Activated gamma-delta T cell (primary cell): ENCODE measurements at regions not wholly inside any gene's neighbourhood (a gene's known extent, or its start where the extent isn't known, plus 50 kb on each side); places are given as distances from the start of the nearest gene placed in this dataset.
"Not testable (repeated sequence)": the region's sequence is repeated elsewhere in the genome, so short reads cannot be mapped to it uniquely, and the experiment has no call there.

Experiments used
- DNase-seq: peaks from one replicate; lab custom pipeline; 2025; lab: John Stamatoyannopoulos, UW

DNA sequence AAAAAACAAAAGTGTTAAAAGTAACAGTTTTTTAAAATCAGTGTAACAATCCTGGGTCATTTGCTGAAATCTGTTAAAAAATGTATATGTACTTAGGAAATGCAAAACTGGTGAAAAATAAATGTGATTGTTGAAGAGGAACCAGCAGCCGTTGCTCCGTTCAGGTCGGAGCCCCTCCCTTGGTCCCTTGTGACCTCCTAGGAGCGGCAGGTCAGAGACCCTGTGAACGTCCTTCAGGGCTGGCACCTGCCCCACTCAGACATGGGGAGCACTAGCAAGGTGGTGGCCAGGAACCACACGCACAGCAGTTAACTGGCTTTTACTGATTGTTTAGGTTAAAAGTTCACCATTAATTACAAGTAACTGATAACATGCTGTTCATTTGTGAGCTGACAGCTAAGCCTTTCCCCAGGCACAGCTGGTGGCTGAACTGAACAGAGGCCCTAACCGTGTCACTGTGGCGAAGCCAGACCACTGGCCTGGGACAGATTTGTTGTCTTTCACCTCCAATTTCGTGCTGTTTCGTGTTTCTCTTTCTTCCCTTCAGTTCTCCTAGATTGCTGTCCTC lies 159.2 kb upstream of the ALKAL2 start:
- no peak for DNase-seq

DNA sequence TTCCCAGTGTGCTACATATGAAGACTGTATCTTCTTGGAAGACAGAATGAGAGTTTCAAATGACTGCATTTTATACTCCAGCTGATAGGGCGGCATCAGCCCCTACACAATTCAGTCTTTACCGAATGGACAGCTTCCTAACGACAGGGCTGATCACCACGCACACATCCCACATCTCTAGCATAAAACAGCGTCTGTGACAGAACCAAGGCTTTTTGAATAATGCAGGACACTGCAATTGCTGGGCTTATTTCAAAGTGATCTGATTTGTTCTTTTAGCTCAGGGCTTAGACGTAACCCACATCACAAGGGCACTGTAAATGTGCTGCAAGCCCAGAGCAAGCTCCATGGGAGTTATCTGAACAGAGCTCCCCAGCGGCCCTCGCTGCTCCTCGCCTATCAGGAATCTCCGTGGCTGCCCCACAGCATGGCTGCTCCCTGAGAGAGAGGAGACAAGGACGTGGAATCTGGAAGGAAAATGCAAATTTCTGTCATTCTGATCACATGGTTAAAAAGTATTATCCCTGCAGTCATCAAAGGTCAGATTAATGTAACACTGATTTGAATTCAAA lies 158.5 kb upstream of the ALKAL2 start:
- no peak for DNase-seq

DNA sequence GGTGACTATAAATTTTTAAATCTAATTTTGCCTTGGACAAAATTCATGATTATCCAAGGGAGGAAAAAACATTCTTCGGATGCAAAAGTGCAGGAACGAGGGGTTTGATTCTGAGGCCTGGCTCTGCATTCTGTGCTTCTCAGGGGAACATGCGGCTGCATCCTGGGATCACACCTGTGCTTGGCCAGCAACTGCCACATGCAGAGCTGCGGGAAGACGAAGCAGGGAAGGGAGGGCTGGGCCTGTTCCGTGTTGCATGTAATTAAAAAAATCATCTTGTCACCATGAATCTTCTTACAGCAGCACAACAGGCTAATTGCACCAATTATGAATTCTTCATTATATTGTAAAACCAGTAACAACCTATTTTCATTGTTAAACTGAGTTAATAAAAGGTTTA lies 158.0 kb upstream of the ALKAL2 start:
- DNase-seq, result no peak

DNA sequence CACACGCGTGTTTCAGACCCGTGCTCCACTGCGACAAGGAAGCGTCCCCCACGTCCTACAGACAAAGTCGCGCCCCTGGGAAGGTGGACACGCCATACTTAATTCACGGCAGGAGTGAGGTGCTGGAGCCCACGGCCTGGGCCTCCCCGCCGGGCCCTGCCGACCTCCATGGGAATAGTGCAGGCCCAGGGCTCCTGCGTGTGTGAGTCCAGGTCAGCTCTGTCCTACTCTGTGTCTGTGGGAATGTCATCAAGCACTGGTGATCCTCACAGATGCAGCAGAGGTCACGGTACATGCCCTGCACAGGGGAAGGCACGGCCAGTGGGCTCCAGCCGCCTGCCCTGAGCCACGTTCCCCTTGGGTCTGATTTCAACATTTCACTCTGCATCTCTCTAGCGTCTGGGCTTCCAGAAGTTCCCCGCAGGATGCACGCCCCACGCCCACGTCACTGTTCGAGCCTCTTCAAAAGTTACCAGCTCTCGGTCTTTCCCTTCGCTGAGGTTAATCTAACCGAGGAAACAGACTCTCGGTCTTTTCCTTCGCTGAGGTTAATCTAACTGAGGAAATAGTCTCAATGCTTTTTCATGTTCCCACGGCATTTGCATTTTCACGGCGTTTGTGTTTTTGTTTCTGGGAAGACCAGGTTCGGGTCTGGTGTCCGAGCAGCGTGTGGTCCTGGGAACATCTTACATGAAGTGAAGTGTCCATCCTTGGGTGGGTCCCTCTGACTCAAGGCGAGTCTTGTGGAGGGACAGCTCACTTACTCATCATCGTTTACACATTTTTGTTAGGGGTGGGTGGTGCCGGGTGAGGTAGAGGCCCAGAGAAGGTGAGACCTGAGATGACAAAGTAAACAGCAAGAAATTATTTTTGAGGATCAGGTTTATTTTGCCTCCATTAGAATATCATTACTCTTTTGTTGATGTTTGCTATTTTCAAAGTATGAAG lies 157.3 kb upstream of the ALKAL2 start:
- DNase-seq, result no peak

DNA sequence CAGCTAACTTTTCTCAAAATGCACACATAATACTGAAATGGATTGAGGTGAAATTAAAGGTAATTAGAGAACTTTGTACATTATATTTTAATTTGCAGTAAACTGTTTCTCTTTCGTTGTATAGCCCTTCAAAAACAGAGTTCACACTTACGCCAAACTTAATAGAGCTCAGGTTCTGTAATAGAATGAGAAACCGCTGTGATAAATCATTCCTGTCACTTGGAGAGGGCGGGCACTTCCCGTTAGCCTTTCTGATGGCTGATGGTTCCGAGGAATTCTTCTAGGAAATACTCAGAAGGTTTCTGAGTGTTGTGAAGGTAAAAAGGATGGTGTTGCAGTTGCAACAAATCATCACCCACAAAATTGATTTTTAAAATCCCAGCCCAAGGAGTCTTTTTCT lies 155.8 kb upstream of the ALKAL2 start:
- no peak for DNase-seq

DNA sequence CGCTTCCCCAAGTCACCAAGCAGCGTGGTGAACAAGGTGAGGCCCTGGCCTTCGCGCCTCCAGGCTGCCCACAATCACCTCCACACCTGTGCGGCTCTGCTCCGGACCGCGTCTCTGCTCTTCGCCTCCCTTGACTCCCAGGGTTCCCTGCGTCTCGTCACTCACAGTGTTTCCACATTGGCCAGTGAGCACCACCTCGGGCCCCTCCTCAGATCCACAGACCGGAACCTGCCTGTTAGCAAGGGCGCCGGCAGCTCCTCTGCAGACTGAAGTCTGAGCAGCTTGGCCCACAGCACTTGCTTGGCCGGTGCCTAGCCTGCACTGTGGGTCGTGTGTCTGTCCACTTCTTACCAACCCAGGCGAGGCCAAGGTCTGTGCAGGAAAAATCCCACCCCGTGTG lies 155.3 kb upstream of the ALKAL2 start:
- no peak for DNase-seq

DNA sequence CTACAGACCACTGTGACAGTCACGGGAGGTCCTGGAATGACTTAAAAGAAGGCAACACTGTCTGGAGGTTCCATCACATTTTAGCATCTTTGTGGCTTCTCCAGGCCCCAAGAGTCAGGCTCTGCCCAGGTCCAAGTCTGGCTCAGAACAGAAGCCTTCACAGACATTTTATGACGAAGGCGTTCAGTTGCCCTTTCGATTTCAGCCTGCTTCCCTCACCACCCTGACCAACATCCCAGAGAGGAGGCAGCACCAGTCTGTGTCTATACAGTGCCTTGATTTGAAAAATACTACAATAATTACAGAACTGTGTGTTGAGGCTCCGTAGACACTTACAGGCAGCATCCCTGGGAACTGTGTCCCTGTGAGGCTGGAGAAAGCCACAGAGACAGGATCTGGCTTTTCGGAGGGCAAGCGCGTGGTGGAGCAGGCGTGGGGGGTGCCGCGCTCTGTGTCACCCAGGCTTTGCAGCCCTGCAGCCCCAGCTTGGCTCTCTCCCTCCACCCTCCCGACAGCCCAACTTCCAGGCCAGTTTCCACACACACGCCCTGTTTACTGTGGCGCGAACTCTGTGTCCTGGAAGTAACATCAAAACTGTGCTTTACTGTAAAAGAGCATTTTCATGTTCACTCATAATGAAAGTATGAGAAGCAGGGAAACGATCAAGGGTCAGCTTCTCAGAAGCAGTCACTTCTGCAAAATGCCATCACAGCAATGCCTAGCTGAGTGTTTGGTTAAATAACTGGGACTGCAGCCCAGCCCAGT lies 153.5 kb upstream of the ALKAL2 start:
- no peak for DNase-seq

DNA sequence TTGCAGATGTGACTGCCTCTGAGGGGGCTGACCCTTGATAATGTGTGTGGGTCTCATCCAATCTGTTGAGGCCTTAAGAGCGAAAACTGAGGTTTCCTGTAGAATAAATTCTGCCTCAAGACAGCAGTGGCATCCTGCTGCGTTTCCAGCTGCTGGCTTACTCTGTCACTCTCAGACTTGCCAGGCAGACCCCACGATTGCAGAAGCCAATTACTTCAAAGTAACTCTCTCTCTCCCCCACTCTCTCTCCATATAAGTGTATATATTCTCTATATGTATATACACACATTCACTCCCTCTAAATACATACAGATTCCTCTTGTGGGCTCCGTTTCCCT lies 152.5 kb upstream of the ALKAL2 start:
- DNase-seq, result no peak

DNA sequence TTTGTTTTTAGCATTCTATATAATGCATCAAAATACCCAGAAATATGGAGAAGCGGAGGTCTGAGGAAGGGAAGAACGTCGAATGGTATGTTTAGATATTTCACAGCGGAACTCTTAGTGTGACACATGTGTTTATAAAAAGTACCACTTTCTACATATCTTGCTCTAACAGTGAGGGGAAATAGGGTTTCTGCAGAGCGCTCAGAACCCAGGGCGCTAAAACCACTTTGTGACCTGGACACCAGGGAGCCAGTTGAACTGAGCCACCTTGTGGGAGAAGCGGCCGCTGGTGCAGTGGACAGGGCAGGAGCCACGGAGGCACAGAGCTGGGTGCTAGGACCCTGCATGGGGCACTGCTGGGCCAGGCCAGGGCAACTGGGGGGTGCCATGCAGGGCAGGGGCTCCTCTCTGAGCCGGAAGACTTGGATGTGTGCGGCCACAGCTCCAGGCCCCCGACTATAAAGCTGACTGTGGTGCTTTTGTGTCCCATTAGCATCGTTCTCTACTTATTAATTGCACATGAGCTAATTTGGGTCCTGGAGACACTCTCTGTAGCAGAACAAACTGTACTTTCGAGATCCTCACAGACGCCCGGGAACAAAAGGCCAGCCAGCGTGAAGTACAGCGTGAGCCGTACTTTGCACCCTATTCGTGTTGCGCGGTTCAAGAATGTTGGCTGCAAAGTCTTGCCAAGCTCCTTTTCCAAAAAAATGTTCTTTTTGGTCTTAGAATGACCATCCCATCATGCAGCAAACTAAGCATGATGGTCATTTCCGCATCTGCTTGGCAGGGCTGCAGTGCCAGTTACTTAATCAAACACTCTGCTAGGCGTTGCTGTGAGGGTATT lies 151.9 kb upstream of the ALKAL2 start:
- DNase-seq, result no peak

DNA sequence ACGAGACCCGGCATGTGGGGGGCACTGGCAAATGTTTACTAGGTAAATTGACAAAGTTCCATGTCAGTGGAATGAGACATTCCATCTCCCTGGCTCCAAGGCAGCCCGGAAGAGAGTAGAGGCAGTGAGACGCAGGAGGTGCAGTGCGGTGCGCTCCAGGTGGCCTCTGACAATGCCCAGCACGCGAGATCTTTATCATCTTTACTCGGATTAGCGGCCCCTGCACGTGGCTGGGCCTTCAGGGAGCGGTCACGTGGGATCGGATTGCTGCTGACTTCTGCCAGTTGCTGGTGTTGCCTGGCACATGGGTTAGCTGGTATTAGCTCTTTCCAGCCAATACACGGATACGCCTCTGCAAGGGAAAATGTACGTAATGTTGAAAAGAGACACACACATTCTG lies 151.2 kb upstream of the ALKAL2 start:
- no peak for DNase-seq

DNA sequence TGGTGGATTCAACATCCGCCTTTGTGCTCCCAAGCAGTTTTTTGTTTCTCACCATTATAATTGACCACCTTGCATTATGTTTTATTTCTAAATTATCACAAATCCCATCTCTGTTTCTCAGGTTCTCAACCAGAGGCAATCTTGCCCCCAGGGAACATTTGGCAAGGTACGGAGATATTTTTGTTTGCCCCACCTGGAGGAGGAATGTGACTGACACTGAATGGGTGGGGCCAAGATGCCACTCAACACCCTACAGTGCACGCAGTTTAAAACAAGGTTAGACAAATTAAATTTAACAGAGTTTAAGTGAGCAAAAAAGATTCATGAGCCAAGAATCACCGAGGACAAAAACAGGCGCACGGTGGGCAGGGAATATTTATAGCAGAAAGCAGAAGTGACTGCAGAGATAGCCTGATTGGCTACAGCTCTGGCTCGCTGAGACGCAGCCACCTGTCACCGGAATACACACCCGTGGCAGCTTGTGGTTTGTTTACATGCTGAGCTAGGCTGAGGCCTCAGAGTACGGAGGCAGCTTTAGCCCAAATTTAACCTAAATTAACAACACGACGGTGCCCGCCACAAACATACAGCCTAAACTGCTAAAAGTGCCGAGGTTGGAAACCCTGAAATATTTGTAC lies 150.0 kb upstream of the ALKAL2 start:
- no peak for DNase-seq

DNA sequence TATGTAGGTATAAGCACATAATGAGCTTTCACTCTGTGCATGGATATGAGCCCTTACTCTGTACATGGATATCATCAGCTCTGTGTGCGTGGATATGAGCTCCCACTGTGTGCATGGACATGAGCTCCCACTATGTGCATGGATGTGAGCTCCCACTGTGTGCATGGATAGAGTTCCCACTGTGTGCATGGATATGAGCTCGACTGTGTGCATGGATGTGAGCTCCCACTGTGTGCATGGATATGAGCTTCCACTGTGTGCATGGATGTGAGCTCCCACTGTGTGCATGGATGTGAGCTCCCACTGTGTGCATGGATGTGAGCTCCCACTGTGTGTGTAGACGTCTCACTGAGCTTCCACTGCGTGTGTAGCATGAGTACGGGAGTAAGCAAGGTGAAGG lies 149.3 kb upstream of the ALKAL2 start:
- no peak for DNase-seq

DNA sequence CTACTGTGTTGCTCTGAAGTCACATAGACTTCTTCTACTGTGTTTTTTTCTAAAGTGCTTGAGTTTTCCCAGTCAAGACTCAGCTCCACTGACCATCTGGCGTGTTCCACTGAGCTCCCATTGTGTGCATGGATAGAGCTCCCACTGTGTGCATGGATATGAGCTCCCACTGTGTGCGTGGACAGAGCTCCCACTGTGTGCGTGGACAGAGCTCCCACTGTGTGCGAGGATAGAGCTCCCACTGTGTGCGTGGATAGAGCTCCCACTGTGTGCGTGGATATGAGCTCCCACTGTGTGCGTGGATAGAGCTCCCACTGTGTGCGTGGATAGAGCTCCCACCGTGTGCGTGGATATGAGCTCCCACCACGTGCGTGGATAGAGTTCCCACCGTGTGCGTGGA lies 148.3 kb upstream of the ALKAL2 start:
- DNase-seq, result no peak

DNA sequence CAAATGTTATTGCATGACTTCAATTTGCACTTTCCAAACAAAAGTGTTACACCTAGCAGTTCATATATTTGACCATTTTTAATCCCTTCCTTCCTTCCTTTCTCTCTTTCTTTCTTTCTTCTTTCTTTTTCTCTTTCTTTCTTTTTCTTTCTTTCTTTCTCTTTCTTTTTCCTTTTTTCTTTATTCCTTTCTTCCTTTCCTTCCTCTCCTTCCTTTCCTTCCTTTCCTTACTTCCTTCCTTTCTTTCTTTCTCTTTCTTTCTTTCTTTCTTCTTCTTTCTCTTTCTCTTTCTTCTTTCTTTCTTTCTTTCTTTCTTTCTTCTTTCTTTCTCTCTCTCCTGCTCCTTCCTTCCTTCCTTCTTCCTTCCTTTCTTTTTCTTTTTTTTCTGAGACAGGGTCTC lies 146.7 kb upstream of the ALKAL2 start:
- no peak for DNase-seq

DNA sequence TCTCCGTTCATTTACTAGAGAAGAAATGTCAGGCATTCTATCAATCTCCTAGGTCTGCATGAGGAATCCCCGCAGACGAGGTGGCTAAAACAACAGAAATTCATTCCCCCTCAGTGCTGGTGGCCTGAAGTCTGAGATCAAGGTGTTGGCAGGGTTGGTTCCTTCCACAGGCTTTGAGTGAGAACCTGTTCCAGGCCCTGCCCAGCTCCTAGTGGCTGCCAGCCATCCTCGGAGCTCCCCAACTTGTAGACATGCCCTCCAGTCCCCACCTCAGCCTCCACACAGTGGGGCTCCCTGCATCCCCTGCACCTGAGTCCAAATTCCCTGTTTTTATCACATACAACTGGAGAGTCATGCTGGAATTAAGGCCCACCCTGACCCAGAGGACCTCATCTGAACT lies 145.3 kb upstream of the ALKAL2 start:
- DNase-seq, result no peak

DNA sequence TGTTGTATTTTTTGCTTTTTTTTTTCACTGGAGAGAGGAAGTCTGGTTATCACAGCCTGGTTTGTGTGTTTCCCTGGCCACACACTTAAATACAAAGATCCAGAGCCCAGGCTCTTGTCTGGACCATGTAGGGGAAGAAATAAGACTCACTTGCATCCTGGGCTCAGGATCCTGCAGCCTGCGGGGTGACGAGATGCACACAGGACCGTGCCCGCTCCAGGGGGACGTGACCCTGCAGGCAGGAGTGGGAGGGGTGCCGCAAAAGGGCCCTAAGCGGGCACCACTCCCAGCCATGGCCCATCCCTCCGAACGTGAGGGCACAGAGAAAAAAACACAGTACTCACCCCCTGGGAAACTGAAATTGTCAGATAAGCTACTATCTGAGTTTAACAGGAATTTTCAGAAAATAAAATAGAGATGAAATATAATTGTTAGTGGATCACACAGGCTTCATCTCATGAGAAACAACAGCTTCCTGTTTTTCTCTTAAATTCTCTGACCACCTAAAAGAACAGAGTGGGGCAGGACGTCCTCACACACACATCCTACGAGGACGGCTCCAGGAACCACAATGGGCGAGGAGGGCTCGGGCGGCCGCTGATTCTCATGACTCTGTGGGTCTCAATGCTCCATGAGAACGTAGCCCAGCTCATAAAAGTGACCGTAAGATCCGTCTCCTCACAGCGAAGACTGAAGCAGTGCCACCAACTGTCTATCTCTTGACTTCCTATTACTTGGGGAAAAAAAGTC lies 142.6 kb upstream of the ALKAL2 start:
- DNase-seq, result no peak

DNA sequence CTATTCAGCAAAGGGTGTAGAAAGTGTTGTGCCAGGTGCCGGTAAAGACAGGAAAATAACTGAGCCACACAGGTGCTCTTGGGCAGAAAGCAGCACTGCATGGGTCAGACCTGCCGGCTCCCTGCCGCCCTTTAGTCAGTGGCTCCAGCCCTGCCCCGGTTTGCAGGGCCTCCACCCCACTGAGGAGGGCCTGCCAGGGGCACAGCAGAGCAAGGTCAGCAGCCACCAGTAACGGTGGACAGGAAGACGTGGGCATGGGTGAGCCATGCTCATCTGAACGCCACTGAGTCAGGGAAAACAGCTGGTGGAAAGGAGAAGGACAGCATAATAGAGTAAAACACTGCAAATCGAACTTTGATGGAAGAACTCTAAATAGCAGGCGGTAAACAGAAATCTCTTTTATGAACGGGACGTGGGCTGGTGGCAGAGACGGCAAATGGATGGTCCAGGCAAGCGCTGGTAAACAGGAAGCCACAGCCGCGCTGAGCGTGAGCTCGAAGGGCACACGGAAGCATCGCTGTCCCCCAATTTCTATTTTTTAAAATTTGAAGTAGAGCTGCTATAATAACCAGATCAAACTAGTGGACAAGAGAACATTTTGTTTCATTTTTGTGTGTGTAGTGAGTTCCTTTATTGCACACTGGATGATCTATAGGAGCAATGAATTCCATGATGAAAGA lies 141.8 kb upstream of the ALKAL2 start:
- no peak for DNase-seq

DNA sequence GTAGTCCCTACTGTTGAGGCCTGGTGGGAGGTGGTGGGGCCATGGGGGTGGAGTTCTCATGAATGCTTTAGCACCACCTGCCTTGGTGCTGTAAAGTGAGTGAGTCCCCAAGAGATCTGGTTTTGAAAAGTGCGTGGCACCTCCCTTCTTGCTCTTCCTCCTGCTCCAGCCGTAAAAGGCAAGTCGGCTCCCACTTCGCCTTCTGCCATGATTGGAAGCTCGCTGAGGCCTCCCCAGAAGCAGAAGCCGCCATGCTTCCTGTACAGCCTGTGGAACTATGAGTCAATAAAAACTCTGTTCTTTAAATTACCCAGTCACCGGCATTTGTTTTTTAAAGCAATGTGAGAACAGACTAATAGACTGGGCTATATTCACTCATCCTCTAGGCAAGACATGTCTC lies 141.3 kb upstream of the ALKAL2 start:
- DNase-seq, result no peak

DNA sequence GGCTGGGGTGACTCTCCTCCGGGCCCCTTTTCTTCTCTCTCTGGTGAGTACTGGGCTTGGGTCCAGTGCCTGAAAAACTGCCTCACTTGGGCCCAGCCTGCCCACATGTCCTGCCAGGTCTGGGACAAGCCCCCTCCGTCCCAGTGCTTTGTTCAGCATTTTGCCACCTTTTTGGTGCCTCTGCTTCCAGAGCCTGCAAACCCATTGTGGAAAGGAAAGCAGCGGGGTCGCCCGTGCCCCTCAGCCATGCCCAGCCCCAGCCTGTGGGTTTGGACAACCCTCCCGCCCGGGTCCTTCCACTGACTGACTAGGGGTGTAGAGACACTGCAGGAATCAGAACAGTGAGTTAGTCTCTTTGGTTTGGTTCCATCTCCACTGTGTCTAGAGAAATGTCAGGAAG lies 140.7 kb upstream of the ALKAL2 start:
- no peak for DNase-seq

DNA sequence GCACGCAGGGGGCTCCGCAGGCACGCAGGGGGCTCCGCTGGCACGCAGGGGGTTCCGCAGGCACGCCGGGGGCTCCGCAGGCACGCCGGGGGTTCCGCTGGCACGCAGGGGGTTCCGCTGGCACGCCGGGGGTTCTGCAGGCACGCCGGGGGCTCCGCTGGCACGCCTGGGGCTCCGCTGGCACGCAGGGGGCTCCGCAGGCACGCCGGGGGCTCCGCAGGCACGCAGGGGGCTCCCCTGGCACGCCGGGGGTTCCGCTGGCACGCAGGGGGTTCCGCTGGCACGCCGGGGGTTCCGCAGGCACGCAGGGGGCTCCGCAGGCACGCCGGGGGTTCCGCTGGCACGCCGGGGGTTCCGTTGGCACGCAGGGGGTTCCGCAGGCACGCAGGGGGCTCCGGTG lies 138.8 kb upstream of the ALKAL2 start:
- not testable (repeated sequence) for DNase-seq
